HG03442 (cell line): ENCODE measurements at regions not wholly inside any gene's neighbourhood (a gene's known extent, or its start where the extent isn't known, plus 50 kb on each side); places are given as distances from the start of the nearest gene placed in this dataset.

Source experiments
- ATAC-seq: cut with Tn5 transposase; IDR thresholded peaks from one replicate; pipeline ENCODE4 v1.9.1; 2021; ENCODE audit warnings: mild to moderate bottlenecking, moderate library complexity; ENCODE audit not compliant: unreplicated experiment

DNA sequence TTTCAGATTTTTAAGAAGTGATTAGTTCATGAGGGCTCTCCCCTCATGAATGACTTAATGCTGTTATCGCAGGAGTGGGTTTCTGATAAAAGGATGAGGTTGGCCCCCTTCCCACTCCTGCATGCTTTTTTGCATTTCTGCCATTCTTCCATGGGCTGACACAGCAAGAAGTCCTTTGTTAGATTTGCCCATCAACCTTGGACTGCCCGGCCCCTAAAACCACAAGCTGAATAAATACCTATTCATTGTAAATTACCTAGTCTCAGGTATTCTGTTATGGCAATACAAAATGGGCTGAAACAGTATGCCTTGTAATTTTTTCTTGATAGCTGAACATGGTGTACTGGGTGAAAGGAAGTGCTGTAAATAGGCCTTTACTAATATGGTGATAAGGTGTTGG, 72.7 kb upstream of the DPH5 start:
- ATAC-seq = no peak

DNA sequence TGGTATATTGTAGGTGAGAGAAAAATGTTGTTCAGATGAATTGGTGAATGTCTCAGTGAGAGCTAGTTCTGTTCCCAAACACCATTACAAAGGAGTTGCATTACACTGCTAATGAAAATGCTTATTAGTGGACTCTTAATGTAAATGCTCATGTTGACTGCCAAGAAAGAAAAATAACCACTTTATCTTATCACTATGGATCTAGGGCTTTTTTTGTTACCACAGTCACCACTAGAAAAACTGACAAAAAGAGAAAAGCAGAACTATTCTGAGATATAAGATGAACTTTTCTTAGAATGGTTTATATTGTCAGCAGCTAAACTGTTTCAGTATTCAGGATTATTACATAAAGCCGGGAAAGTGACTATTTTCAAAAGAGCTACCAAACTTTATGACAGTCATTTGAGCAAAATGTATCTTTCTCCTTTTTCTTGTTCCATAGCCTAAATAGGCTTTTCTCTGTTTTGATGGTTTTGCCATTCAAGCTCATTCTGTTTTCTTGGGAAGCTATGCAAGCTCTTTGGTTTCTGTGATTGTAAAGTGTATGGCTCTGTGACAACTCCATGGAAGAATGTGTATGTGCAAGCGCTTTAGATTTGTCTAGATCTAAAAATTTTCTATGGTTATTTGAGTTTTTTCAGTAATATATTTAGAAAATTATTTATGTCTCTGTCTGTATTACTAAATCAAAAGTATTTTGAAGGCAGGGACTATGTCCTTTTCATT, 64.2 kb upstream of the DPH5 start:
- no peak for ATAC-seq

DNA sequence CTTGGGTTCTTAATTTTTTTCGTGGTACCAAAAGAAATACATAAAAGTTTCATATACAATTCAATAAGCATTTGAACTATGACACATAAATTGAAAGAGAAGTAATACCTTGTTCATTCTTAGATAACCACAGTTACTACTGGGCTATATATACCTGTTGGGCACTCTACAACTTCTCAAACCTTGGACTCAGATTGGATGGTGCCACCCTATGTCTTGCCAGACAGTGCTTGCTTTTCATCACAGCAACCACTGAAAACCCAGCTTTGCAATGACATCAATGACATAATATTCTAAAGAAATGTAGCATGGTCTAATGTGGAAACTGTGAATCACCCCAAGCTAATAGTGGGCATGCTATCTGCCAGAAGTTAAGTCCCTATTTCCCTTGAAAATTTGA, 62.8 kb upstream of the DPH5 start:
- no peak for ATAC-seq

DNA sequence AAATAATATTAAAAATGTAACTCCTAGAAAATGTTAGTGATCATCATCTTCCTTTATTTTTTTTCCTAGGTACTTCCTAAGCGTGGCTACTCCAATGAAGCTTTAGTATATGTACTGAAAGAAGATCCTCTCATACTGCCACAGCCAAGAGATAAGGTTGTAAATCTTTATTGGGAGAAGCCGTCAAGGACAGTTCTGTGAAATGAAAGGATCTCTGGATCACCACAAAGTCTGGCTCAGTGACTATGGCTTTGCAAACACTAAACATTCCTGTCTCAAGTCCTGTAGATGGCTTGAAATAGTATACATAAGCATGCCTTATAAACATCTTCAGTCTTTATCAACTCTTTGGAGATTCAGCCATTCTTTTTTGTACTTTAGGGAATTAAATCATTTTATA, 61.2 kb upstream of the DPH5 start:
- no peak for ATAC-seq

DNA sequence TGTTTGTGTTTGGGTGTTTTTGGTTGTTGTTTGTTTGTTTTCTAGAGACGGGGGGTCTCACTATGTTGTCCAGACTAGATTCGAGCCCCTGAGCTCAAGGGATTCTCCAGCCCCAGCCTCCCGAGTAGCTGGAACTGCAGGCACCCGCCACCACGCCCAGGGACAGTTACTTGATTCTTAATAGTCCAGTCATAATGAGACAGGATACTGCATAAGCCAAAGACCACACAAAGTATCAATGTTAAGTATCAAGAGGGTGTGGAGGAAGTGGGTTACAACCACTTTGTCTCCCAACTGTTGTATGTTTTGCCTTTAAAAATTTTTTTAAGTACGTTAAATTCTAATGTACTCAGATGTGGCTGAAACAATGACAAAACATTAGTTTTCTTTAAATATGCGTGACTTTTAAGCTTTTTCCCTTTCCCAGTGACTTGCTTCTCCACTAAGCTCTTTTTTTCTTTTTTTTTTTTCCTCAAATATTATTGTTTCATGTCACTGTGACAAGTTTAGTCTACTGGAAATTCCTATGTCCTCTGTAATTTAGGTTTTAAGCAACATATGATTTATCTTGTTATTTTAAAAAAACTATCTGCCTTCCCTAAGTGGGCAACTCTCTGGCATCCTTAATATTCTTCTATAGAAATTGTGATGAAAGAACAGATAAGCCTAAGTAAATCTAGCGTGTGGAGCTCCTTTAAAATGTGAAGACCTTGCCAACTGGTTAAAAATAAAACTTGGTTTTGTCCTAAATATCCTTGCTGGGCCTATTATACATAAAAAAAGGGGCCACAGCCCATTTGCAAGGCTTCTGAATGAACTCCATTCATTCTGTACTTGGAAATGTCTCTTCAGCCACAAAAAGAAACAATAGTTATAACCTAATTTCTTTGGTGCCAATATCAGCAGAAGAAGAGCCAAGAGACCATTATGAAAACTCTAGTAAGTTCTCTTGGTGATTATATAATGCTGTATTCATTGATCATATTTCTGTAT, 56.2 kb upstream of the DPH5 start:
- peak; percentile 90 for ATAC-seq

DNA sequence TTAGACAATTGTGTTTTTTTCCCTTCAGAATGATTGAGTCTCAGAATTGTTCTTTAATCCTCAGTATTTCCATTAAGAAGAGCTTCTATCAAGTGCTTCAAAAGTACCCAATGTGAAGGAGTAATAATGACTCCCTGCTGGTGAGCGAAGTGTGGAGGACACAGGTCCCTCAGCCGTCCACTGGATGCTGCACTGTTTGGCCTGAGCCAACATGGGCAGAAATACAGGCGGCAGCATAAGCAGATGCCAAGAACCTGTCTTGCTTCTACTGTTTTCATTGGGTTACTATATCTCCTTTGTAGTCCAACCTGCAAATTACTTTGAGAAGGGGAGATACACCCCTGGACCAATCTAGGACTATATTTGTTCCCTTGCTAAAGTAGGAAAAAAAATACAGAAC, 55.3 kb upstream of the DPH5 start:
- ATAC-seq = no peak

DNA sequence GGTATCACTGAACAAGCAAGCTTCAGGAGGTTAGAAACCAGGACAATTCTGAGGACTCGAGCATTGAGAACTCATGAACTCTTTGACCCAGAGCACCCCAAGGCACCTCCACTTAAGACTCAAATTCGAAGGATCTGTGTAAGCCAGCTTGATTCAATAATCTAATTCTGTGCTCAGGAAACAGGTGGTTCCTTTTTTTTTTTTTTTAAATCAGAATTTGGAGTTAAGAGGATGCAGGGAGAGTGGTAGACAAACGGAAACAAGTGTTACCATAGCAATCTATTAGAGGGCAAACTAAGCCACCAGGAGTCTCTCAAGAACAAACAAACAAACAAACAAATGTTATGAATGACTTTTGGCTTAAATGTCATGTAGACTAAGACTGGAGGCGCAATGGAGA, 53.8 kb upstream of the DPH5 start:
- no peak for ATAC-seq

DNA sequence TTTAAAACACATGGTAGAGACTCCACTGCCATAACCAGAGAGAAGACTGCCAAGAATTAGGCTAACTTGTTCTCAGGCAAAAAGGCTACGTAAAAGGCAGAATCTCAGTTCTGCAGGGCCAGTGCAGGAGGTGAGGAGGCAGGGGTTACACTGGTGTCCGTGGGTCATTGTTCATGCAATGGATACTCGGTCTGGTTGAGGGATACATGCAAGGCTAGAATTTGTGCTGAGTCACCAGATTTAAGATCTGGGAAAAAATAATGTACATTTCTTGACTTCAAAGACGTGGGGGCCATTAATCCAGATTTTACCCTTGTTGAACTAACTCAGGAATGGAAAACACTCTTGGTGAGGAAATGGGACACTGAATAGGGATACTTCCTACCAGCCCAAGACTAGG, 52.3 kb upstream of the DPH5 start:
- no peak for ATAC-seq

DNA sequence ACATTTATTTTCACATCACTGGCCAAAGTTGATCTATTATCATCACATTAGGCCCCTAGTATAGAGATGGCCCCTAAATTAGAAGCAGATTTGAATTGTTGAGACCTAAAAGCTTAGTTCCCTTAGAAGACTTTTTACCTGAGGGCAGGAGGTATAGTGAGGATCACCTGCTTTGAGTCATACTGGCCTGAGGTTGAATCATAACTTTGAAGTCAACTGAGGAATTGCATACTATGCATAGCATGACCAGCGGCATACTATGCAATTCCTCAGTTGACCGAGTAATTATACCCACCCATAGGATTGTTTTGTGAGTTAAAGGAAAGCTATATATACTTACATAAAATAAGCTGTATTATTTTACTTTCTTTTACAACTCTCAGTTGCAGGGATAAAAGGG, 50.3 kb upstream of the DPH5 start:
- no peak for ATAC-seq
